ENCODE measurements at regions not wholly inside any gene's neighbourhood (a gene's known extent, or its start where the extent isn't known, plus 50 kb on each side); places are given as distances from the start of the nearest gene placed in this dataset.

GRCh38 chr11:88427719-88428118 is 90.2 kb upstream of the CTSC start:
- Histone ChIP-seq H3K9me2 (replicated peaks; ENCODE audit: low read depth, low read length) (no peaks in the 10 kb centered on the region), H3K36me3 (ENCODE audit: insufficient read depth, low read length) (no peaks in the 10 kb centered on the region), H3F3A (ENCODE audit: low read depth) (0 out of 2 replicates have a peak, but pooled peaks cover 6% of the 10 kb centered on the region), H3K27me3 (ENCODE audit: insufficient read depth, low read length, poor library complexity, severe bottlenecking) (no peaks in the 10 kb centered on the region), H3K9ac (ENCODE audit: low read depth, low read length, poor library complexity, severe bottlenecking) (no peak overlapping the region), H3K4me1 (ENCODE audit: insufficient read depth, low read length, poor library complexity, severe bottlenecking) (peaks cover 21% of the 10 kb centered on the region), H3K9me3 (ENCODE audit: insufficient read depth, low read depth, low read length) (no peaks in the 10 kb centered on the region), H2AFZ (ENCODE audit: low read length) (no peak overlapping the region), H3K4me2 (ENCODE audit: low read depth, low read length, poor library complexity, severe bottlenecking) (no peak overlapping the region), H3K79me2 (ENCODE audit: insufficient read depth, low read length) (no peaks in the 10 kb centered on the region), H3K4me3 (ENCODE audit: low read length, poor library complexity, severe bottlenecking) (no peak overlapping the region), H4K20me1 (ENCODE audit: insufficient read depth, low read length, poor library complexity, severe bottlenecking) (no peaks in the 10 kb centered on the region)
- no peak for TF ChIP-seq EZH2phosphoT487 (IDR thresholded peaks at IDR 0.05; ENCODE audit: borderline replicate concordance)
- TF ChIP-seq CTCF (conservative IDR thresholded peaks at IDR 0.05; ENCODE audit: low read length), result no peak

- no peaks in the 10 kb centered on the region for H3K9me2 ChIP-seq (replicated peaks; ENCODE audit: low read depth, low read length)
- no peaks in the 10 kb centered on the region for H3K36me3 ChIP-seq (ENCODE audit: insufficient read depth, low read length)
- no peaks in the 10 kb centered on the region for H3K9me3 ChIP-seq (ENCODE audit: insufficient read depth, low read depth, low read length)
- TF ChIP-seq EZH2phosphoT487 (IDR thresholded peaks at IDR 0.05; ENCODE audit: borderline replicate concordance) (no peak), CTCF (conservative IDR thresholded peaks at IDR 0.05; ENCODE audit: low read length) (no peak)
- H3K4me1 ChIP-seq (ENCODE audit: insufficient read depth, low read length, poor library complexity, severe bottlenecking), result peaks cover 34% of the 10 kb centered on the region
- H3F3A ChIP-seq (ENCODE audit: low read depth), result peaks cover 9% of the 10 kb centered on the region; the same call in 1 of the 2 replicates
- H3K4me2 ChIP-seq (ENCODE audit: low read depth, low read length, poor library complexity, severe bottlenecking), result no peak overlapping the region
- H2AFZ ChIP-seq (ENCODE audit: low read length), result peak overlapping the region; percentile 11; the same call in 1 of the 2 replicates
- no peaks in the 10 kb centered on the region for H3K79me2 ChIP-seq (ENCODE audit: insufficient read depth, low read length)
- no peaks in the 10 kb centered on the region for H3K27me3 ChIP-seq (ENCODE audit: insufficient read depth, low read length, poor library complexity, severe bottlenecking)
- no peaks in the 10 kb centered on the region for H4K20me1 ChIP-seq (ENCODE audit: insufficient read depth, low read length, poor library complexity, severe bottlenecking)
- H3K9ac ChIP-seq (ENCODE audit: low read depth, low read length, poor library complexity, severe bottlenecking), result no peak overlapping the region
- no peak overlapping the region for H3K4me3 ChIP-seq (ENCODE audit: low read length, poor library complexity, severe bottlenecking)
Measured at GRCh38 chr11:88424881-88425280, 87.3 kb upstream of the CTSC start.

GRCh38 chr11:88421530-88421929 is 84.0 kb upstream of the CTSC start:
- no peak overlapping the region for H3K4me3 ChIP-seq (ENCODE audit: low read length, poor library complexity, severe bottlenecking)

More at GRCh38 chr11:88421530-88421929, 84.0 kb upstream of the CTSC start:
- peaks cover 25% of the 10 kb centered on the region for H3K4me1 ChIP-seq (ENCODE audit: insufficient read depth, low read length, poor library complexity, severe bottlenecking)
- H3K79me2 ChIP-seq (ENCODE audit: insufficient read depth, low read length), result no peaks in the 10 kb centered on the region
- no peaks in the 10 kb centered on the region for H3K9me3 ChIP-seq (ENCODE audit: insufficient read depth, low read depth, low read length)
- peak overlapping the region; percentile 47 for H3K4me2 ChIP-seq (ENCODE audit: low read depth, low read length, poor library complexity, severe bottlenecking)
- no peaks in the 10 kb centered on the region for H3K27me3 ChIP-seq (ENCODE audit: insufficient read depth, low read length, poor library complexity, severe bottlenecking)
- H4K20me1 ChIP-seq (ENCODE audit: insufficient read depth, low read length, poor library complexity, severe bottlenecking), result no peaks in the 10 kb centered on the region
- no peaks in the 10 kb centered on the region for H3K9me2 ChIP-seq (replicated peaks; ENCODE audit: low read depth, low read length)
- no peaks in the 10 kb centered on the region for H3K36me3 ChIP-seq (ENCODE audit: insufficient read depth, low read length)
- TF ChIP-seq CTCF (conservative IDR thresholded peaks at IDR 0.05; ENCODE audit: low read length), result no peak
- no peak for TF ChIP-seq EZH2phosphoT487 (IDR thresholded peaks at IDR 0.05; ENCODE audit: borderline replicate concordance)
- H3F3A ChIP-seq (ENCODE audit: low read depth), result peaks cover 4% of the 10 kb centered on the region; the same call in 1 of the 2 replicates
- no peak overlapping the region for H3K9ac ChIP-seq (ENCODE audit: low read depth, low read length, poor library complexity, severe bottlenecking)
- H2AFZ ChIP-seq (ENCODE audit: low read length), result no peak overlapping the region

Measured in Loucy (cell line).